ENCODE measurements at regions not wholly inside any gene's neighbourhood (a gene's known extent, or its start where the extent isn't known, plus 50 kb on each side); places are given as distances from the start of the nearest gene placed in this dataset.
"Not testable (repeated sequence)": the region's sequence is repeated elsewhere in the genome, so short reads cannot be mapped to it uniquely, and the experiment has no call there.

GRCh38 chr1:212495766-212496494 is 63.2 kb downstream of the NENF start:
- no peak for DNase-seq (ENCODE audit: low spot score)

- DNase-seq (ENCODE audit: low spot score) = no peak
These were observed 64.0 kb downstream of the NENF start for GRCh38 chr1:212496682-212497081.

- DNase-seq (ENCODE audit: low spot score) = no peak
These were observed 64.8 kb downstream of the NENF start for GRCh38 chr1:212497553-212497952.

GRCh38 chr1:212498283-212499040 is 65.7 kb downstream of the NENF start:
- no peak for DNase-seq (ENCODE audit: low spot score)

- no peak for DNase-seq (ENCODE audit: low spot score)
These were observed 67.6 kb downstream of the NENF start for GRCh38 chr1:212500351-212500750.

DNA sequence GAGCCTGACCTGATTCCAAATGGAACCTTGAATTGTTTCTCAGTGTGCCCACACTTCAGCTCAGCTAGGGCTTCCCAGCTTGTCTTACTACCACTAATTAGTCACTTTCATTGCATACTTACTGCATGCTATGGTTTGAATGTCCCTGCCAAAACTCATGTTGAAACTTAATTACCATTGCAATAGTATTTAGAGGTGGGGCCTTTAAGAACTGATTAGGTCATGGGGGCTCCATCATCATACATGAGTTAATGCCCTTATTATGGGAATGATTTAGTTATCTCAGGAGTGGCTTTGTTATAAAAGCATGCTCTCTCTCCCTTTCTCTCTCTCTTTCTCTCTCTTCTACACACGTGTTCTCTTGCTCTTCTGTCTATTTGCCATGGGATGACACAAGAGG is 68.3 kb downstream of the NENF start:
- DNase-seq (ENCODE audit: low spot score) = no peak

- no peak for DNase-seq (ENCODE audit: low spot score)
These were observed 71.0 kb downstream of the NENF start for GRCh38 chr1:212503714-212504113.

DNA sequence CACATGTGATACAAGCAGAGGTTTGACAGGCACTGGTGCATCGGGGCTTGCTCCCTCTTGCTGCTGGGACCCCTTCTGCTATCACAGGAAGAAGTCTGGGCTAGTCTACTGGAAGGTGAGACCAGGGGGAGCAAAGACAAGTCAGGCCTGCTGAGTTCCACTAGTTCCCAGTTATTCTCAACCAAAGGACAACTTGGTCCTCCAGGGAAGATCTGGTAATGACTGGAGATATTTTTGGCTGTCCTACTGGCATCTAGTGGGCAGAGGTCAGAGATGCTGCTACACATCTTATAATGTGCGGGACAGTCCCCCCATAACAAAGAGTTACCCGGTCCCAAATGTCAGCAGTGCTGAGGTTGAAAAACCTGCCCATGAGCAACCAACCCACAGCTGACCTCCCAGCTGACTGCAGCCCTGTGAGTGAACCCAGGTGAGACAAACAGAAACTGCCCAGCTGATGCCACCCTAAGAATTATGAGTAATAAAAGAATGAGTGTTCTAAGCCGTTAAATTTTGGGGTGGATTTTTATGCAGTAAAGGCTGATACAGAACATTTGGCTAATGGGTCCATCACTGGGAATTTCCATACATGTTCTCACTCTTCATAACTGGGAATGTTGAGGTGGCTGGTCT is 71.6 kb downstream of the NENF start:
- DNase-seq (ENCODE audit: low spot score) = no peak

DNA sequence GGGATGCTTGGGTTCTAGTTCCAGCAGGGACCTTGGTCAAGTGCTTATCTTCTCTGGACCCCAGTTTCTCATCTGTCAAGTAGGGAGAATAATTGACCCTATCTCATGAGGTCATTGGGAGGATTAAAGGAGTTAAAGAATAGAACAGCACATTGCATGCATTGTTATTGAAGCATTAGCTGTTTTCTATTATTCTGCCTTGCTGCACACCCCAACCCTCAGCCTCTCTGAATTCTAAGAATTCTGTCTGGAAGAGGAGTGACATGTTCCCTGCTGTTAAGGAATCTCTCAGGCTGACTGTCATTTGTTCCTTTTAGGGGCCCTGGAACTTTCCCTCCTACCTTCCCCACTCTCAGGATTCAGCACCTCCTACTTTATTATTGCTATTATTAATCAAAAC is 73.9 kb downstream of the NENF start:
- DNase-seq (ENCODE audit: low spot score) = no peak

GRCh38 chr1:212507369-212507768 is 74.6 kb downstream of the NENF start:
- no peak for DNase-seq (ENCODE audit: low spot score)

DNA sequence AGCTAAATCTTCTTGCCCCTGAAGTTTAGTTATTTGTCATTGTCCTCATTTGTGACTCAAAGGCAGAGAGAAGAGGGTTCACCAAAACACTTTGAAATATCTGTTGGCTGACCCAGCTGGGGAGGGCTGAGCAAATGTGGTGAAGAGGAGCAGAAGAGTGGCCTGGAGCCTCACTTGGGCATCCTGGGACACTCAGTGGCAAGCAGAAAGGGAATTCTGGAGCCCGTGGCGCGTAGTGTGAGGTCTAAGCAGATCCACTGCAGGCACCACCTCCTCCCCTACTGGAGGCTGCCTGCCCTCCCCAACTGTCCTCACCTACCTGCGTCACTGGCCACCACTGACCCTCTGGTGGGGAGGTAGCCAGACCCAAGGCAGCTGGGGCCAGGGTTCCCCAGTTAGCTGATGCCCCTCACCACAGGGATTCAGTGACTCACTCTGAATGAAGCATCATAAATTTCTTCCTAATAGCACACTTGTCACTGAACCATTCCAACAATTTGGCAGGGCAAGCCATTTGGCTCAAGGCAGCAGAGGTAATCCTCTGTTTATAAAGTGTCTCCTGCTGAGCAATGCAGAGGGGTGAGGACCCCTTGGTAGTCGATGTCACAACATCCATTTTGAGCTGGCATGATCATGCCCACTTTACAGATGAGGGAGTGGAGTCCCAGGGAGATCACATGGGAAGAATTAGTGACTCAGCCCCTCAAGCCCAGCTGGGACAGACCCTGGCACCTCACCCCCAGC is 80.3 kb downstream of the NENF start:
- DNase-seq (ENCODE audit: low spot score) = peak; percentile 27

DNA sequence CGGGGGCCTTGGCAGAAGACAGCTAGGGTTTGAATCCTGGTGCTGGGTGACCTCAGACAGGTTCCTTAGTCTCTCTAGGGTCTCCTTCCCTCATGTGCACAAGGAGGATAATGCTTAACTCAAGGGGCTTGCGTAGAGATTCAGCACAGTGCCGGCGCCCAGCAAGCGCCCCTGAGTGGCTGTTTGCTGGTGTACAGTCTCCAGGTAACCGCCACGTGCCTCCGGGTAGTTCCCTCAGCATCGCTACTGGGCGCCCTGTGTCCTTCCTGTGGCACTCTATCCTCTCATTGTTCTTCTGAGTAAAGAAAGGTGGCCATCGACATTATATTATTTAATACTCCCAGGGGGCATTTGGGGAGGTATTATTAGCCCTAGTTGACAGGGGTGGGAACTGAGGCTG is 80.9 kb downstream of the NENF start:
- no peak for DNase-seq (ENCODE audit: low spot score)

DNA sequence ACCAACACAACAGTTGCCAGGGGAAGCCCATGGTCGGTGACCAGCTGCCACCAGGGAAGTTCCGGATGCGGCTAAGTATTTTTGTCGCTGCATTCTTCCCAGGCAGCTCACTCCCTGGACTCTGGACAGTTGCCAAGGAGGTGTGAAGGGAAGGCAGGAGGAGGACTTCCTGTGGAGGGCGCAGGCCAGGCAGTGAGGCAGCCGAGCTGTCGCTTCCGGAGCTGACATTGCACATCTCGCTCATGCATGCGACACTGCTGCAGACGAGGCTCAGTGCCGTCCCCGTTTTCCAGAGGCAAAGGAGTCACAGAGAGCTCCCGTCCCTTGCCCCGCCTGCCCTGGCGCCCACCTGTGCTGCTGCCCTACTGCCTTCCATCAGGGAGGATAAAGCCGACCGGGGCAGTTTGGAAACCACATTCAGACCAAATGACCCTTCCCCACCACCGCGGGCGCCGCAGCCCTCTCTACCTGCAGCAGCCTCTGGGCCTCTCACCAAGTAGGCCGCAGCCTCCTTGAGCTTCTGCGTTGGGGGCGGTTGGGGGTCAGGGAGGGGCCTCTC is 81.4 kb downstream of the NENF start:
- peak; percentile 6 for DNase-seq (ENCODE audit: low spot score)

- DNase-seq (ENCODE audit: low spot score) = no peak
These were observed 82.1 kb downstream of the NENF start for GRCh38 chr1:212514782-212515181.

DNA sequence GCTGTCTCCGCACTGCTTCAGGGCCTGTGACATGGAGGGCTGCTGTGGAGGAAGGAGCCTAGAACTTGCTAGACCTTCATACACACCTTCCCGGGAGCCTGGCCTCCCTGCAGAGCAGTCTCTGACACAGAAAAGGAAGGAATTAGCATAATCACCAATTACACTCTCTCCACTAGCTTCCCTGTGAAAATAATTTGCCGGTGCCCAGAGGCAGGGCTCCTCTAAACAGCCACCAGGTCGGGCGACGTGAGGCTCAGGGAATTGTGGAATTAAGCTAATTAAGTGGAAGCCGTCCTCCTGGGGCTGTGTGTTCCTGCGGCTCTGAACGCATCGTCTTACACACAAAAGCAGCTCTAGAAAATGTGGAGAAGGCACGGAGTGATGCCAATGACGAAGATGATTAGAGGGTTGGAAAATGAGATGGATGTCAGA is 82.6 kb downstream of the NENF start:
- no peak for DNase-seq (ENCODE audit: low spot score)

GRCh38 chr1:212516012-212516411 is 83.3 kb downstream of the NENF start:
- DNase-seq (ENCODE audit: low spot score) = not testable (repeated sequence)

DNA sequence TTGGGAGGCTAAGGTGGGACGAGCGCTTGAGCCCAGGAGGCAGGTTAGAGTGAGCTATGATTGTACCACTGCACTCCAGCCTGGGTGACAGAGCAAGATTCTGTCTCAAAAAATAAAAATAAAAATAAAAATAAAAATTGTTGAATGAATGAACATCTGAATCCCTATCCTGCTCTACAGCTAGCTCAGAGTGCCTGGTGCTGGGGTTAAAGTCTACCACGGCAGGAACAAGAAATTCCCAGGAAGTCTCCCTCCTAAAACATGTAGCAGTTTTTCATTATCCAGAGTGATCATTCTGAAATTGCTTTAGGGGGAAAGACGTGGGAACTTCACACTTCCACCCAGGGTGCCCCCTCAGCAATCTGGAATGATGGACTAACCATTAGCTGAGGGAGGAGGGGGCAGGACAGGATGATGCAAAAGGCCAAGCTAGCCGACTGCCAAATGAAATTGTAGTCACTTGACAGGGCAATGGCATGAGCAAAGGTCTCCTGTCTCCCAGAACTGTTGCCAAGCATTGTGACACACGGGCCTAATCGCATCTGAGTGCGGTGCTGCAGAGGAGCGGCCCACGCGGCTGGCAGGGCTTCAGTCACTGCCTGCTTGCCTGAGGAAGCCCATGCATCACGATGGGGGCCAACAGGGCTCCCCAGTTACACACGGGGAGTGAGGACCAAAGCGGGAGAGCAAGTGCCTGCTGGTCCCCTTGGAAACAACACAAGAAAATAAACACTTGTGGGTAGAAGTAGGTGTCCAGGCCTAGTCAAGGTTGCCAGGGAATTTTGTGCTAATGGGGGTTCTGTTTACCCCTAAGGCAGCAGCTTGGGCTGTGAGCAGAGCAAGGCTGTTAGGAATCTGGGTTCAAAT is 85.7 kb downstream of the NENF start:
- DNase-seq (ENCODE audit: low spot score) = no peak

DNA sequence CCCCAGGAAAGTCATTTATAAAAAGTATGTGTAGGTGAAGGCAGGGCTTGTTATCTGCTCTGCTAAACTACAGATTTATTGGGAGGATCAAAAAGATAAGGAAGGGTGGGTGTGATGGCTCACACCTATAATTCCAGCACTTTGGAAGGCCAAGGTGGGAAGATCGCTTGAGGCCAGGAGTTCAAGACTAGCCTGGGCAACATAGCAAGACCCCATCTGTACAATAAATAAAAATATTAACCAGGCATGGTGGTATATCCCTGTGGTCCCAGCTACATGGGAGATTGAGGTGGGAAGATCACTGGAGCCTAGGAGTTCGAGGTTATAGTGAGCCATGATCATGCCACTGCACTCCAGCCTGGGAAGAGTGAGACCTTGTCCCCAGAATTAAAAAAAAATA is 86.4 kb downstream of the NENF start:
- no peak for DNase-seq (ENCODE audit: low spot score)

GRCh38 chr1:212520299-212520698 is 87.6 kb downstream of the NENF start:
- DNase-seq (ENCODE audit: low spot score) = no peak

- no peak for DNase-seq (ENCODE audit: low spot score)
These were observed 87.8 kb upstream of the ATF3 start for GRCh38 chr1:212520746-212521145.

DNA sequence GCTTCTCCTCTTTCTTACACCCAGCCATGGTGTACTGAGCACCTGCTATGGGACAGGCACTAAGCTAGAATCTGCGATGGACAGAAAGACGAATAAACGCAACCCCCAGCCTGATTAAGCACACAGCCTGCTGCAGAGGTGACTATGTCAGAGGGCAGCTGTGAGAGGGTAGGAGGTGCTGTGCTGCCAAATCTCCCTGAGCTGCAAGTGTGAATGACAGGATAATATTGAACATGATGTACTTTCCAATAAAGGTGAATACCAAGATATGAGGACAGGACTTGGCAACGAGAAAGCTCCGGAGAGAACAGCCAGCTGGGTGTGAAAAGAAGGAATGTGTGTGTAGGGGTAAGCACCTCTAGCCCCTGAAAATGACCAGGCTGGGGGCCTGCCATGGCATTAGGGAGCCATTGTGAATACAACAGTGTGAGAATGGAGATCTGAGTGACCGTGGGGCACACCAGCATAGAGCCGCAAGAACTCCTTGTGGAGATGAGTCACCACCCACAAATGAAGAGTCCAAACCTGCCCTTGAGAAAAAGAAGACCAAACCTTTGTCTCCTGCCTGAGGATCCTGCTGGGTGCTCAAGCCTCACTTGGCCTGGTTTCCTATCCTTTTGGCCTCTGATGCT is 83.0 kb upstream of the ATF3 start:
- no peak for DNase-seq (ENCODE audit: low spot score)
